ENCODE measurements at regions not wholly inside any gene's neighbourhood (a gene's known extent, or its start where the extent isn't known, plus 50 kb on each side); places are given as distances from the start of the nearest gene placed in this dataset.
"Not testable (repeated sequence)": the region's sequence is repeated elsewhere in the genome, so short reads cannot be mapped to it uniquely, and the experiment has no call there.

DNA sequence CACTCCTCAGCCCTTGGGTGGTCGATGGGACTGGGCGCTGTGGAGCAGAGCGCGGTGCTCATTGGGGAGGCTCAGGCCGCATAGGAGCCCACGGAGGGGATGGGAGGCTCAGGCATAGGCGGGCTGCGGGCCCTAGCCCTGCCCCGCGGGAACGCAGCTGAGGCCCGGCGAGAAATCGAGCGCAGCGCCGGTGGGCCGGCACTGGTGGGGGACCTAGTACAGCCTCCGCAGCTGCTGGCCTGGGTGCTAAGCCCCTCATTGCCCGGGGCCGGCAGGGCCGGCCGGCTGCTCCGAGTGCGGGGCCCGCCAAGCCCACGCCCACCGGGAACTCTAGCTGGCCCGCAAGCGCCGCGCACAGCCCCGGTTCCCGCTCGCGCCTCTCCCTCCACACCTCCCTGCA lies 135.0 kb upstream of the TMEM170B start:
- TF ChIP-seq POLR2AphosphoS5 (IDR thresholded peaks at IDR 0.05; ENCODE audit: low read depth, low read length); POLR2A (IDR thresholded peaks at IDR 0.05; ENCODE audit: low read depth, low read length); TAF1 (IDR thresholded peaks at IDR 0.05; ENCODE audit: borderline replicate concordance, low read depth, low read length): not testable (repeated sequence)
